SK-N-SH (cell line): ENCODE measurements at regions not wholly inside any gene's neighbourhood (a gene's known extent, or its start where the extent isn't known, plus 50 kb on each side); places are given as distances from the start of the nearest gene placed in this dataset.

Experiments
- CHD2 ChIP-seq: fragments of 150-350 bp; IDR thresholded peaks from 2 replicates; pipeline ENCODE4 v1.6.1; 2018; ENCODE audit warnings: low read length; ENCODE audit not compliant: partially characterized antibody
- EP300 ChIP-seq, 2 experiments: IDR thresholded peaks; 2 replicates each; pipeline versions ENCODE4 v1.4.0 to v1.6.1; 2012; ENCODE audit warnings: borderline replicate concordance in 1 of 2, low read depth in 1 of 2, low read length in 1 of 2
- GABPA ChIP-seq: IDR thresholded peaks from 2 replicates; pipeline ENCODE4 v1.4.0; 2012; ENCODE audit warnings: low read depth, mild to moderate bottlenecking
- YY1 ChIP-seq: IDR thresholded peaks from 2 replicates; pipeline ENCODE4 v1.4.0; 2012; ENCODE audit warnings: low read depth, mild to moderate bottlenecking
- TF ChIP-seq, protein P1 (sequence below): fragments of 200-600 bp; sonication (generic); IDR thresholded peaks from 2 replicates; pipeline ENCODE4 v1.6.1; 2017; ENCODE audit warnings: antibody characterized with exemption, mild to moderate bottlenecking, moderate library complexity
- TF ChIP-seq, protein P2 (sequence below): IDR thresholded peaks from 2 replicates; pipeline ENCODE4 v1.4.0; 2012; ENCODE audit warnings: low read depth, borderline replicate concordance

DNA sequence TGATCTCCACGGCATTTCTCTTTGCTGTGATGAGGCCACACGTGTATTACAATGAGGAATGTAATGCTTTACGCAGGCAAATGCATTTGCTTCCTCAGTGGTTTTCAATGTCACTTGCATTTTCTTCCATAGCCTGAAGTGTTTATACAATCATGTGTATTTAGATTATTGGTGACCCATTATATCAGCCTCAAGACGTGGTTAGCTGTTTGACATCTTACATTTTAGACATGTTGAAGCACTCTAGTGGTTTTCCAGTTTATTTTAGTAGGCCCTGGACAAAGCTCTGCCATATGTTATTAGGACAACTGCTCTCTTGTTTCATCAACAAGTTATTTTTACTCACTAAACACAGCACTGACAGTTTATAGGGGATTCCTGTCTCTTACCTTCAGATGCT is 200.4 kb downstream of the UTRN start:
- TF ChIP-seq, protein P1, sequence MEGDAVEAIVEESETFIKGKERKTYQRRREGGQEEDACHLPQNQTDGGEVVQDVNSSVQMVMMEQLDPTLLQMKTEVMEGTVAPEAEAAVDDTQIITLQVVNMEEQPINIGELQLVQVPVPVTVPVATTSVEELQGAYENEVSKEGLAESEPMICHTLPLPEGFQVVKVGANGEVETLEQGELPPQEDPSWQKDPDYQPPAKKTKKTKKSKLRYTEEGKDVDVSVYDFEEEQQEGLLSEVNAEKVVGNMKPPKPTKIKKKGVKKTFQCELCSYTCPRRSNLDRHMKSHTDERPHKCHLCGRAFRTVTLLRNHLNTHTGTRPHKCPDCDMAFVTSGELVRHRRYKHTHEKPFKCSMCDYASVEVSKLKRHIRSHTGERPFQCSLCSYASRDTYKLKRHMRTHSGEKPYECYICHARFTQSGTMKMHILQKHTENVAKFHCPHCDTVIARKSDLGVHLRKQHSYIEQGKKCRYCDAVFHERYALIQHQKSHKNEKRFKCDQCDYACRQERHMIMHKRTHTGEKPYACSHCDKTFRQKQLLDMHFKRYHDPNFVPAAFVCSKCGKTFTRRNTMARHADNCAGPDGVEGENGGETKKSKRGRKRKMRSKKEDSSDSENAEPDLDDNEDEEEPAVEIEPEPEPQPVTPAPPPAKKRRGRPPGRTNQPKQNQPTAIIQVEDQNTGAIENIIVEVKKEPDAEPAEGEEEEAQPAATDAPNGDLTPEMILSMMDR, result no peak
- no peak for TF ChIP-seq CHD2
- TF ChIP-seq, protein P2, sequence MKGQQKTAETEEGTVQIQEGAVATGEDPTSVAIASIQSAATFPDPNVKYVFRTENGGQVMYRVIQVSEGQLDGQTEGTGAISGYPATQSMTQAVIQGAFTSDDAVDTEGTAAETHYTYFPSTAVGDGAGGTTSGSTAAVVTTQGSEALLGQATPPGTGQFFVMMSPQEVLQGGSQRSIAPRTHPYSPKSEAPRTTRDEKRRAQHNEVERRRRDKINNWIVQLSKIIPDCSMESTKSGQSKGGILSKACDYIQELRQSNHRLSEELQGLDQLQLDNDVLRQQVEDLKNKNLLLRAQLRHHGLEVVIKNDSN, result no peak
- no peak for TF ChIP-seq GABPA
- TF ChIP-seq YY1, result no peak
- TF ChIP-seq EP300 (IDR thresholded peaks at IDR 0.05; ENCODE audit: borderline replicate concordance in 1 of 2, low read depth in 1 of 2, low read length in 1 of 2), result no peak
